ENCODE measurements at regions not wholly inside any gene's neighbourhood (a gene's known extent, or its start where the extent isn't known, plus 50 kb on each side); places are given as distances from the start of the nearest gene placed in this dataset.
A peak's percentile ranks its signal among the peaks of the same experiment; 100 is the strongest.

- no peak for DNase-seq (ENCODE audit: low read depth in 2 of 2)
Observed at GRCh38 chr4:181477591-181477990, 765.6 kb upstream of the TENM3 start.

GRCh38 chr4:181478656-181479055 lies 764.5 kb upstream of the TENM3 start:
- DNase-seq (ENCODE audit: low read depth in 2 of 2) = no peak

GRCh38 chr4:181479141-181479540 lies 764.1 kb upstream of the TENM3 start:
- DNase-seq (ENCODE audit: low read depth in 2 of 2) = no peak

DNA sequence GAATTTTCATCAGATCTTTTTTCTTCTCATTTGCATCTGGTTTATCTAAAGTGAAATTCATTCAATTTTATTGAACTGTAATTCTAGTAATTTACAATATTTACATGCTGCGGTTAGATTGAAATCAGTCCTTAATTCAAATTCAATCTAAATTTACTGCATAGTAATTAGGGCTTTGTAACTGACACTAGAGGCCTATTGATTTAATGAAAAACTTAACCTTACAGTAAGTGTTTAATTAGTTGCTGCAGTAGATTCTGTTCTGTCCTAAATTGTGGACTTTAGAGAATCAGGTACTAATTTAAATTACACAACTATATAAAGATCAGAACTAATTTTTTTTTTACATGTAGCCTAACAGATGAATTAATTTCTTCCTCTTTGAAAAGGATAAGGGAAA lies 758.8 kb upstream of the TENM3 start:
- DNase-seq (ENCODE audit: low read depth in 2 of 2) = no peak

GRCh38 chr4:181488926-181489325 lies 754.3 kb upstream of the TENM3 start:
- DNase-seq (ENCODE audit: low read depth in 2 of 2) = no peak

DNA sequence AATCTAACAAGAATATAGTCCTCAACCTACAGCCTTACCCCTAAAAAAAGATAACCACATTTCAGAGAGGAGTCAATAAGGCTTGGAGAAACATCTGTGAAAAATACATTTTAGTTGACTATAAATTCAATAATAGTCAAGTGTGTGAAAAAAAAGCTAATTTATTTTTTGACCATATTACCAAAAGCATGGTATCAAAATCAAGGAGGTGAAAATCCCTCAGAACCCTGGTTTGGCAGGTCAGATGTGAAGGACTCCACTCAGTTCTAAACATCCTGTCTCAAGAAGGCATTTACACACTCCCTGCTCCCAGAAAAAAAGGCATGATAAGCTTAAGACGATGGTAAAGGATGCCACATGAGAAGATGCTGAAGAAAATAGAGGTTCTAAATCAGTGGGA lies 745.1 kb upstream of the TENM3 start:
- DNase-seq (ENCODE audit: low read depth in 2 of 2) = no peak

DNA sequence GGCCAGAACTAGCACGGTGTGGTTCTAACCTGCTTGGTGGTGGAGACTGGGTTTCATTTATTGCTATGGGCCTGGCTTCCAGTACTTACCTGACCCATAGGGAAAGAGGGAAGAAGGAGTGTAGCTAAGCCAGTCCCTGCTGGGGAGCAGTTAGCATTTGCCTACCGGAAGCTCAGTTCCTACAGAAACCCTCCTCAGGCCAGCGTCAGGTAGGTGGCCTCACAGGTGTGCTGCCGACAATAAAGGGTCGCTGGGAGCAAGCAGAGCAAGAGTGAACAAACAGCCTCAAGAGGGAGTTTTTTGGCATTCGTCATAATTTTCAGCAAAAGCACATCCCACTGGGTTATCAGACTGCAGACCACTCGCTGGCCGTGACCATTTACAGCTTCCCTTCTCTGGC lies 740.6 kb upstream of the TENM3 start:
- DNase-seq (ENCODE audit: low read depth in 2 of 2) = no peak

DNA sequence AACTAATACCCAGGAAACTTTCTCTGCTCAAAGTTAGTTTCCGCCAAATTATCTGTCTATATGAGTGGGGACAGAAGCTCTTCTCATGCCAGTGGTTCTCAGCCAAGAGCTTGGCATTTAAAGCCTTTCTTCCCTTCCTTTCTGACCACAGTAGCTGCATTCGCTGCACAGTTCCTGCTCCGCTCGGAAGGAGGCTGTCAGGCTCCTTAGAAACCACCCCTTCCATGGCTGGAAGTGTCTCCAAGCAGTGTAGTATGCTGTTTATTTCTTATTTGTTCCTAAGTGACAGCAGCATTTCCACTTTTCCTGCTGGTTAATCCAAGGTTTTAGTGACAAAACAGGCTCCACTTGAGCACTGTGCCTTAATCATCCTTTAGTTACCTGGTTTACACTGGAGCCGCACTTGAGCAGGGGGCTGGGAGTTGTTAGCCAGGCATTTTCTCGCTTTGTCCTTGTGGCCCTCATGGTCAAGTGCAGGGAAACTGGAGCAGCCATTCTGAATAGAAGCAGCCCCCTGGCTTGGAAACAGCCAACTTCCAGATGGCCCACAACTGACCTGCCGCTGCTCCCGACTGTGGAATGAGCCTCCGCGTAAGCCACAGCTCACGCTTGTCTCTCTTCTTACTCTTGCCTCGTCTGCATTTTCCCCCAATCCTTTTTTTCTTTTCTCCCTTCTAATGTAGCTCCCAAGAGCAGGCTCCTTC lies 739.4 kb upstream of the TENM3 start:
- no peak for DNase-seq (ENCODE audit: low read depth in 2 of 2)

DNA sequence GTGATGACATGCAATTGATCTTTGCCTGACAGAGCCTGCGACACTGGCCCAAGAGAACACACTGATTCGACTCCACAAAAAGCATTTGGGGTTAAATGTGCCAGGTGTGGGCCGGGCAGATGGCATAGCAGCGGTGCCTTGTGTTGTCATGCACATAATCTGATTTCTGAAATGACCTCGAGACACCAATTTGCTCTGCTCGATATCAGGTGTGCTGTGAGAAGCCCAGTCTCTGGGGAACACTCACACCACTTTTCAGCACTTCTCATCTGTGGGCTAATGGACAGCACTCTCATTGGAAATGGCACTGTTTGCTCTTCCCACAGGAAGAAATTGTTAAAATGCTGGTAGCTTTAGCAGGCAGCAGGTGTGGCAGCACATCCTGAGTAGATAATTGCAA lies 738.3 kb upstream of the TENM3 start:
- no peak for DNase-seq (ENCODE audit: low read depth in 2 of 2)

GRCh38 chr4:181507180-181507835 lies 735.9 kb upstream of the TENM3 start:
- no peak for DNase-seq (ENCODE audit: low read depth in 2 of 2)

- DNase-seq (ENCODE audit: low read depth in 2 of 2) = no peak
Observed at GRCh38 chr4:181507938-181508337, 735.3 kb upstream of the TENM3 start.

DNA sequence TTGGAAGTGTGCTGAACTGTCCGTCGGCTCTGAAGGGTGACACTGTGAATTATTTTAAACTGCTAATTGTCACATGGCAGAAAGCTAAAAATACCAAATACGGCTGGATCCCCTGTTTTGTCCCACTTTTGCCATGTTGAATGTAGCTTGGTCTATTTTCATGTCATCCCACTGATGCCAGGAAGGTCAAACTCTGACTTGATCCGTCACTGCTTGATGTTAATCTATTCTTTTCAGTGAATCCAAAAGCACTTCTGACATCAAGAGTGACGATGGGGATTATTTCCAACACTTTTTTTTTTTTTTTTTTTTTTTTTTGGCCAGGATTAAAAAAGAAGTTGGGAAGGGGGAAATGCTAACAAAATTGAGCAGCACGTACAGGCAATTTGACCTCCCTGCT lies 734.6 kb upstream of the TENM3 start:
- no peak for DNase-seq (ENCODE audit: low read depth in 2 of 2)

DNA sequence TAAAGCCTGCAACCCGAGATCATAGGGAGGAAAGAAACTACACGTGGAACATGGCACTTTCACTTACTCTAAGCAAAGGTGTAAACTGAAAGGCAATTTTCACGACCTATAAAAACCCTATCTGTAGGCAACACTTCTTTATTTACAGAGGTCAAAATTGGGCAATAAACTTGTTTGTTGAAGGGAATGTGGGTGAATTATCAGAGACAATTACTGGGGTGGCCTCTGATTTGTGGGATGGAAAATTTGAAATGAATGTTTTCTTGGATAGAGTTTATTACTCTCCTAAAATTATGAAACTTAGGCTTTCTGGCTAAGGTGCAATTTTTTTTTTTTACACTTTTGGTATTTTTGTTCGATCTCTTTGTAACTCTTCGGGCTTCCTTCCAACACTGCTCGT lies 734.1 kb upstream of the TENM3 start:
- DNase-seq (ENCODE audit: low read depth in 2 of 2) = no peak

DNA sequence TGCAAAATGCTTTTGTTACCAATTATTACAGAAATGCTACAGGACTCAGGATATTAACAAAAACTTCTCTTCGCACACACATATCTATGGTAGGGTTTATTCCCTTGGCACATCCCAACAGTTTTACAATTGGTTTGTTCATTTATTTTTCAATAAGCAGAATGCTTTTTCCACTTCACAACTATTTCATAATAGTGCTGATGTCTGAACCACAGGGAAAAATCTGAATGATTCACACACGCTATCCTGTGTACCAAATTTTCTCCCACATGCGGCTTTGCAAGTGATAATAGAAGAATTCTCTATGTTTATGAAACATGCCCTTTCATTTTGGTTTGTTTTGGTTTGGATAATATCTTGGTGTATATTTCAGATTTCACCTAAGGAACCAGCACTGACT lies 725.7 kb upstream of the TENM3 start:
- DNase-seq (ENCODE audit: low read depth in 2 of 2) = no peak

- DNase-seq (ENCODE audit: low read depth in 2 of 2) = no peak
Observed at GRCh38 chr4:181520790-181521189, 722.4 kb upstream of the TENM3 start.

DNA sequence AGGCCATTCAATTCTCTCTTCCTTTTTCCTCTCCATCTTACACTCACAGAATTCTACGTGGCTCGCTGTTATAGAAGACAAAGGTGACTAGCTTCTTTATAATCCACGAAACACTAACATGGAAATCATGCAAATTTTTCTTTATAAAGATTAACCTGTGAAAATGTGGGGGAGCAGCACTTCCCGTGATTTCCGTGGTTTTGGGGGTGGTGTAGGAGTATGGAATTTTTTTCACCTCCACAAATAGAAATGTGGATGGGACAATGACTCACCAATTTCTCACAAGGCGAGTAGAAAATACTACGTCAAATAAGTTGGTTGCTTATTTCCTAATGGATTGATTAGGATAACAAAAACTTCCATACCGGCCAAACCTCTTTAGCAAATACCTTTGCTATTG lies 719.2 kb upstream of the TENM3 start:
- DNase-seq (ENCODE audit: low read depth in 2 of 2) = no peak

DNA sequence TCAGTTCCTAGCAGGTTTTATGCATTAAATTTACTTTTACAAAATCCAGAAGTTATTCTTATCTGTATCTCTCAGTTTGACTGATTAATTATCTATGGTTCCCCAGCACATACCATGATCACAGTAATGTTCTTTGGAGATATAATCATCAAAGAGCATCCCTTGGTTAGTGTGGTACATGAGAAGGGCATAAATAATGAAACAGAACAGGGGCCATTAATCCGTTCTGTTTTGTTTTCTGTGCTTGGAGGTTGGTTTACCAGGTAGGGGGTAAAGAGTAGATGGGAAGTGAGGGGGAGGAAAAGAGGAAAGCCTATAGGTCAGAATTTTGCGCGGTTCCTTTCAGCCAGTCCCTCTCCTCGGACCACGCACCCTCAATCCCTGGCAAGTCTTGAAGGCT lies 718.7 kb upstream of the TENM3 start:
- no peak for DNase-seq (ENCODE audit: low read depth in 2 of 2)

DNA sequence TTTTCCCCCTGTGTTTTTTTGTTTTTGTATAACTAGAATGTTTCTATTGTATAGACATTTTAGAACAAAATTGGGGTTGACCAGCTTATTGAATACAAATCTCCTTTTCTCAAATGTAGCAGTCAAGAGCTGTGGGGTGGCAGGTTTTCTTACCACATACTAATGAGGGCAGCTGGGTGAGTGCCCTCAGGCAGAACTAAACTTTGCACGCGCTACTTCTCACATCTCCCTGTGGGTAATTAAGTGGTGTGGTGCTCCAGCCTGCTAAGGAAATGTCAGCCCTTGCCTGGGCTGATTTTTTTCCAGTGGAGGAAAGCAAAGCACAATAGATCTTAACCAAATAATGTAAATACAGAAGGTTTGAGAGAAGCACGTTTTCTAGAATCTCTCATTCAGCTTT lies 717.6 kb upstream of the TENM3 start:
- no peak for DNase-seq (ENCODE audit: low read depth in 2 of 2)

- peak; percentile 54 to 55 for DNase-seq (ENCODE audit: low read depth in 2 of 2)
Observed at GRCh38 chr4:181528570-181529184, 714.5 kb upstream of the TENM3 start.

- DNase-seq (ENCODE audit: low read depth in 2 of 2) = no peak
Observed at GRCh38 chr4:181529537-181529936, 713.7 kb upstream of the TENM3 start.

GRCh38 chr4:181536196-181536746 lies 706.9 kb upstream of the TENM3 start:
- DNase-seq (ENCODE audit: low read depth in 2 of 2) = no peak

GRCh38 chr4:181536811-181537434 lies 706.3 kb upstream of the TENM3 start:
- DNase-seq (ENCODE audit: low read depth in 2 of 2) = no peak

GRCh38 chr4:181538431-181538830 lies 704.8 kb upstream of the TENM3 start:
- DNase-seq (ENCODE audit: low read depth in 2 of 2) = no peak
